ENCODE measurements at regions not wholly inside any gene's neighbourhood (a gene's known extent, or its start where the extent isn't known, plus 50 kb on each side); places are given as distances from the start of the nearest gene placed in this dataset.

- H3K27ac ChIP-seq, result no peak overlapping the region
- no peak for TF ChIP-seq CTCF (IDR thresholded peaks at IDR 0.05; ENCODE audit: low read depth, low read length)
- H3K36me3 ChIP-seq, result no peaks in the 10 kb centered on the region
- no peak for DNase-seq (ENCODE audit: low read depth in 1 of 2, low spot score in 1 of 2)
- H3K4me1 ChIP-seq (ENCODE audit: low read depth), result no peaks in the 10 kb centered on the region
- no peaks in the 10 kb centered on the region for H3K9me3 ChIP-seq (ENCODE audit: low read depth)
- no peak overlapping the region for H3K4me3 ChIP-seq
- H3K27me3 ChIP-seq, result no peaks in the 10 kb centered on the region
Measured at GRCh38 chr14:28284546-28285300, 481.9 kb upstream of the FOXG1 start.

GRCh38 chr14:28294834-28295440, 471.6 kb upstream of the FOXG1 start:
- peak; percentile 47 for TF ChIP-seq CTCF (IDR thresholded peaks at IDR 0.05; ENCODE audit: low read depth, low read length)

GRCh38 chr14:28297559-28297958, 469.0 kb upstream of the FOXG1 start:
- no peak for TF ChIP-seq CTCF (IDR thresholded peaks at IDR 0.05; ENCODE audit: low read depth, low read length)
- no peaks in the 10 kb centered on the region for H3K36me3 ChIP-seq
- DNase-seq (ENCODE audit: low read depth in 1 of 2, low spot score in 1 of 2), result peak in 1 of 2 donors; percentile 43

More at GRCh38 chr14:28294834-28295440, 471.6 kb upstream of the FOXG1 start:
- no peak overlapping the region for H3K4me3 ChIP-seq
- DNase-seq (ENCODE audit: low read depth in 1 of 2, low spot score in 1 of 2), result peak; percentile 44 to 80
- no peak overlapping the region for H3K27ac ChIP-seq
- no peaks in the 10 kb centered on the region for H3K4me1 ChIP-seq (ENCODE audit: low read depth)
- no peaks in the 10 kb centered on the region for H3K36me3 ChIP-seq
- no peaks in the 10 kb centered on the region for H3K9me3 ChIP-seq (ENCODE audit: low read depth)
- no peaks in the 10 kb centered on the region for H3K27me3 ChIP-seq

GRCh38 chr14:28298156-28298555, 468.4 kb upstream of the FOXG1 start:
- H3K9me3 ChIP-seq (ENCODE audit: low read depth), result no peaks in the 10 kb centered on the region
- H3K4me1 ChIP-seq (ENCODE audit: low read depth), result no peaks in the 10 kb centered on the region
- DNase-seq (ENCODE audit: low read depth in 1 of 2, low spot score in 1 of 2), result peak in 1 of 2 donors; percentile 71
- no peak for TF ChIP-seq CTCF (IDR thresholded peaks at IDR 0.05; ENCODE audit: low read depth, low read length)
- H3K27me3 ChIP-seq, result no peaks in the 10 kb centered on the region
- no peak overlapping the region for H3K27ac ChIP-seq
- no peaks in the 10 kb centered on the region for H3K36me3 ChIP-seq
- H3K4me3 ChIP-seq, result no peak overlapping the region

More at GRCh38 chr14:28297559-28297958, 469.0 kb upstream of the FOXG1 start:
- Histone ChIP-seq H3K9me3 (ENCODE audit: low read depth) (no peaks in the 10 kb centered on the region), H3K4me3 (no peak overlapping the region), H3K27me3 (no peaks in the 10 kb centered on the region), H3K4me1 (ENCODE audit: low read depth) (no peaks in the 10 kb centered on the region), H3K27ac (no peak overlapping the region)

- H3K36me3 ChIP-seq, result no peaks in the 10 kb centered on the region
- no peak for TF ChIP-seq CTCF (IDR thresholded peaks at IDR 0.05; ENCODE audit: low read depth, low read length)
- no peaks in the 10 kb centered on the region for H3K27me3 ChIP-seq
- DNase-seq (ENCODE audit: low read depth in 1 of 2, low spot score in 1 of 2), result no peak
- H3K4me1 ChIP-seq (ENCODE audit: low read depth), result no peaks in the 10 kb centered on the region
- no peak overlapping the region for H3K4me3 ChIP-seq
- H3K9me3 ChIP-seq (ENCODE audit: low read depth), result no peaks in the 10 kb centered on the region
- no peak overlapping the region for H3K27ac ChIP-seq
Measured at GRCh38 chr14:28299227-28299626, 467.4 kb upstream of the FOXG1 start.
